ENCODE measurements at regions not wholly inside any gene's neighbourhood (a gene's known extent, or its start where the extent isn't known, plus 50 kb on each side); places are given as distances from the start of the nearest gene placed in this dataset.
A peak's percentile ranks its signal among the peaks of the same experiment; 100 is the strongest.

DNA sequence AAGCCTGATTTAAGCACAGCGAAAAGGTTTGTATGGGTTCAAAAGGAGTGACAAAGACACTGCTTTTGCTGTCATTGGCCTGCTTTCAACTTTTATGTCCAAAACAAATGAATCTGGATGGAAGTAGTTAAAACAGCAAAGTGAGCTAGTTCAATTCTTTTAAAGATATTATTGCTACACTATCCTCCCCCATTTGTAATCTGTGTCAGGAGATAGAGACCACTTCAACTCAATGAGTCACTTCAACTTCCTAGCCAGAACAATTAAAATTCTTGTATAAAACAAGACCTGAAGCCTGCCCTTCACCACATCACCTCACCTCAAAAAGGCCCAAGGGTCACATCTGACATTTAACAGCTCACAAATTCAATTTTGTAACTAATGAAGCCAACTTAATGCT lies 364.1 kb upstream of the LYPLAL1 start:
- DNase-seq: no peak

DNA sequence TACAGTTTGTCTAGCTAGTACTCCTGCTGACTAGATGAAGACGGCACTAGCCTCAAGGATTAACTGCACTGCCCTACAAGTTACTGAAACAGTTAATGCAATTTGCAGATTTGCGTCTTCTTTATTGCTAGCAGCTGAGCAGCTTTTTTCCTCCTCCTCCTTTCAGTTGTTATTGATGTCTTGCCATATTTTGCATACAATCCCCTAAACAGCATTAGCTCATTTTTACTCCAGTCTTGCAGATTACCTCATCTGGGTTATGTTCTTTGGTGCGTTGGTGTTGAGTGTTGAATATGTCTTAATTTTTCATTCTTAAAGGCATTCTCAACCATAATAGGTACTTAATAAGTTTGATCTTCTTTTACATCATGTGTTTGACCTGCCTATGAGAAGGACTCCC lies 363.4 kb upstream of the LYPLAL1 start:
- no peak for DNase-seq

DNA sequence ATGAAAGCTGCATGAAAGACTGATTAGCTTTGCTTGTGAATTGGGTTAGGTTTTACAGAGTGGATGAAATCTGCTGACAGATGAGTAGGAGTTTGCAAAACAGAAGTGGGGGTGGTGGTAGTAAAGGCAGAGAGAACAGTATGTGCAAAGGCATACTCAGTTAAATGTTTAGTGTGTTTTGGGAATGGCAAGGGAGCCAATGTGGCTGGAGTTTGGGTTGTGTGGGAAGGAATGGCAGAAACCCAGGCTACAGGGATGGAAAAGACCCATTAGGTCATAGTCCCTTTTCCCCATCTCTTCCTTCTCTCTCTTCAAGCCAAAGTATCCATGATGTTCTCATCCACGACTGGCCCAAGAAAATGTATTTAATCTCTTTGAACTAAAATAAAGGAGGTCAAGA lies 362.2 kb upstream of the LYPLAL1 start:
- DNase-seq: peak in 6 of 58 donors; percentile 2 to 49 (median 6)

DNA sequence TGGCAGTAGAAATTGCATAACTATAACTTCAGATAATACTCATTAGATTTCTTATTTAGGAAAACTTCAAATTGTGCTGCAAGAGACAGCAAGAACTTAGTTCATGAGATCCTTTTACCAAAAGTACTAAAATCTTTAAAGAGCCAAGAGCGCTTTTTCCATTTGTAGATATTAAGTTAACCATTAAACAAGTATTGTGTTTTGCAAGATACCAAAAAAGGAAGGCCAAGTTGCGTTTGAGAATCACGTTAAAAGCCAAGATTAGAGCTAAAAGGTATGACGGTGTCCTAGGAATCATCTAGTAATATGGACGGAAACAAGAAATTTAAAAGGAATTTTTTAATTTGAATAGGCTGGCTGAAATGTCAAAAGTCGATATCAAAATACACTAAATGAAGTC lies 361.3 kb upstream of the LYPLAL1 start:
- no peak for DNase-seq

DNA sequence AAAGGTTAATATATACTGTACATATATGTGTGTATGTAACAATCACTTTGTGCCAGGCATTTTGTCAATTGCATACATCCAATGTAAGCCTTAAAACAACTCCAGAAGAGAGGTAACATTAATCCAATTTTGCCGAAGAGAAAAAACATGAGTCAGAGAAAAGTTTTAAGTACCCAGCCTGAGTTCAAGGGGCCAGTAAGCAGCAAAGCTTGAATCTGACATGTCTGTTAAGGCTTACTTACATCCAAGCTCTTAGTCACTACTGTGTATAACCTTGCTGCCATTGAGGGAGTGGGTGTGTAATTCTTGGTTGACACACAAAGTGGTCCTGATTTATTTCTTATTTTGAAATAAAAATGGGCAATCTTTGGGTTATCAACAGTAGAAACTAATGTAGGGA lies 360.4 kb upstream of the LYPLAL1 start:
- DNase-seq: no peak

DNA sequence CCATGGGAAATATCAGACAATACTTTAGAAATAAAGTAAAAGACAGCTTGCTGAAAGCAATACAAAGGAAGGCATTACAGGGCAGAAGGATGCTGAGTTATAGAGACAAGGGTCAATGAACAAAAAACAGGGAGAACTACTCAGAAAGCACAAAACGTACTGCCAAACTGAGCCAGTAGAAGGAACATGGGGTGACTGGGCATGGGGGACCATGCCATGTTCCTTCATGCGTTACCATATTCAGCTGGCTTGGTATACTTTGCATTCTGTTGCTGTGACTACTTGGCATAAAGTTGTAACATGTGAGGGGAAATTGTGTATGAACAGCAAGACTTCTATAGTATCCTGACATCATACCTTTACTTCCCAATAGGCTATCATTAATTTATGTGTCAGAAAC lies 358.6 kb upstream of the LYPLAL1 start:
- no peak for DNase-seq

DNA sequence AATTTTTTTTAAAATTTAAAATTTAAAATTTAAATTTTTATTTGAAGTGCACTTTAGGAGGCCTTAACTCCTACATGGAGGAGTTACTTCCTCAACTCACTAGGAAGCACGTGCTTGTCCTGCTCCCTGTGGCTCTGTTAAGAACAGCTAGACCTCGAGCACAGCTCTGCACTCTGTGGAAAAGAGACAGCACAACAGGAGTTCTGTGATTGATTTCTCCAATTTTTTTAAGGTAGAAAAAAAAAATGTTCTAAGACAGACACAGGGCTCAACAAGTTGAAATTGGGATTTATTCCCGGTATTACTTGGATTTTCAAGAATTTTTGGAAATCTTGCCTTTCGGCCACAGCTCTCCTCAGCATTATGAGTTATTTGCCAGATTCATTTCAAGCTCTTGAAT lies 356.6 kb upstream of the LYPLAL1 start:
- DNase-seq: no peak

DNA sequence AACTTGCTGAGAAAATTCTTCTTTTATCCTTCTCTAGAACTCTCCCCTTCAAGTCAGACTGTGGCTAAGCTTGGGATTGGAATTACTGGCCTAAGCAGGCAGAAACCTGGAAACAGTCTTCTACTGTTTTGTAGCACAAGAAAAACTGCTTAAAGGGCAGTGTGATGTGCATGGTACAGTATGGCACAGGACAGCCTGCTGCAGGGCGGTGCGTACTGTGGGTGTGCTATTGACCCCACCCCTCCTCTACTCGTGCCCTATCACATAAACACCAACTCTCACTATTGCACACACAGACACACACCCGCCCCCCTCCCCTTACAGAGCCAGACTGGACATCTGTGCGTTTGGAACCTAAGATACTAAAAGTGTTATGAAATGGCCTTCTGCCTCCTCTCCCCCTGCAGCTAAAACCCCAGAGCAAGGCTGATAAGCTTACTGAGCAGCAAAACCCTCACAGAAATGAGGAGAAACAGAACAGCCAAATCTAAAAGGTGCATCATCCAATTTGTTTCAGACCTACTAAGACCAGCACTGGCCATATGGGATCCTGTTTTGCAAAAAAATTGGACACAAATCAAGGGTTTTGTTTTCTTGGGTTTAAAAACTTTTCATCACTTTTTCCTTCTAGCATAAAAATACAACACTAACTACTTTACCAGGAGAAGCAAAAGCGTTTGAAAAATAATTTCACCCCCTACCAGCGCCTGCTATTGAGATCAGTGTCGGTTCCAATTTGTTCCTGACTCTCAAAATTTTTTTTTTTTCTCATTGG lies 355.8 kb upstream of the LYPLAL1 start:
- DNase-seq: peak in 2 of 58 donors; percentile 2 to 3

DNA sequence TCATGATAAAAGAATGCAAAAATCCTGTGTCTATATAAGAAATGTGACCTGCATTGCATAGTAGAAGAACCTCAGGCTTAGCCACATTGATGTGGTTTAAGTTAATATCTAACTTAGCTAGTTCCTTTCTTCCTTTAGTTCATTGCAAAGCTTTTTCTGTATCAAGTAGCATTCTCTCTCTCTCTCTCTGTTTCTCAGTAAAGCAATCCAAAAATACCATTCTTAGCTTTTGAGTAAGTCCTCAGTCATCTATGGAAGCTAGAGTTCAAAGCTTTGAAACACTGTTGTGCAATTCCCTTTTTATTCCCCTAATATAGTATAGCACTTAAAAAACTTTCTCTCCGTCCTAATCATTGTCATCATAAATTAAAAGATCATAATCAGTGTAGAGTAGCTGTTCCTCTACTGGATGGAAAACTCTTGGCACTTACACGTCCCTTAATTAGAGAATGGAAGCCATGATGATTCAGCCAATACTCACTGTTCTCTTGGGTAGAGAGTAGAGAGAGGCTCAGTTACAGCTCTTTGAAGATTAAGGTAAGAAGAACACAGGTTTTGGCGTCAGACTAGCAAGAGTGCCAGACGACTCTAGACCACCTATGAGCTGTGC lies 350.3 kb upstream of the LYPLAL1 start:
- DNase-seq: no peak

DNA sequence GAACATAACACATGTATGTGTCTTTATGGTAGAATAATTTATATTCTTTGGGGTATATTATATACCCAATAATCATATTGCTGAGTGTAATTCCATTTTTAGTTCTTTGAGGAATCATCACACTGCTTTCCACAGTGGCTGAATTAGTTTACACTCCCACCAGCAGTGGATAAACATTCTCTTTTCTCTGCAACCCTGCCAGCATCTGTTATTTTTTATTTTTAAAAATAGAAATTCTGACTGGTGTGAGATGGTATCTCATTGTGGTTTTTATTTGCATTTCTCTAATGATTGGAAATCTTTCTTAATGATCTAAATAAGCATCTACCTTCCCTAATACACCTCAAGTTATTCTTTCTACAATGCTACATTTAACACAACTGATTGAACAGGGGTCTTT lies 346.2 kb upstream of the LYPLAL1 start:
- DNase-seq: no peak

DNA sequence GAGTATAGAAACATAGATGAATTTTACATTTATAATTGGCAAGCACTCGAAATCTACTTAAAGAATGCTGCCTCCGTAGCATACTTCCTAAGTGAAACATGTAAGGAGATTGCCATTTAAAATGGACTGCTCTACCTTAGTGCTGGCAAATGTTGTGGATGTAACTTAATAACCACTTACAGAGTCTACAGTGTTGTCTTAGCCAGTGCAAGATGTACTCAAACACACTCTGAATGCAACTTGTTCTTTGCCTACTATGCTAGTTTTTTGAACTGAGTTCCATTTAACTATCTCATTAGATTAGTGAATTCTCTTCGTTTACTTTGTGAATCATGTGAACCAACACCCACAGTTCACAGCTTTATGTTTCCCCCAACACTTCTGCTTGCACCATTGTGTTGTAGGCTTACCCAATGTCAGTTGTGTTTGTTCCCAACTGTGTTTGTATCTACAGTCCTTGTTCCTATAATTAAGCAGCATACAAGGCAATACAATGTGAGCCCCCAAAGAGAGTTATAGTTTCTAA lies 345.5 kb upstream of the LYPLAL1 start:
- DNase-seq: no peak

DNA sequence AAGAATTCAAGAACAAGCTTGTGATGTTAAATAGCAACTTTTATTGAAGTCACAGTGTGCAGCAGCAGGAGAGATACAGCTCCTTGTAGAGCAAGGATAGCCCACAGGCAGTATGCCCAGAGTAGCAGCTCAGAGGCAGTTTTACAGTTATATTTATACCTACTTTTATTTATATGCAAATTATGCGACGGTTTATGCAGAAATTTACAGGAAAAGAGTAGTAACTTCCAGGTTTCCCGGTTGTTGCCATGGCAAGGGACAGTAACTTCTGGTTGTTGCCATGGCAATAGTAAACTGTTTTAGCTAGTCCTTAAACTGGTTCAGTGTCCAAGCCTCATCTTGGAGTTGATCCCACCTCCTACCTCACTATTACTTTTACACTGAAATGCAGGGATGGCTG lies 344.6 kb upstream of the LYPLAL1 start:
- DNase-seq: peak in 8 of 58 donors; percentile 0 to 51 (median 8)

DNA sequence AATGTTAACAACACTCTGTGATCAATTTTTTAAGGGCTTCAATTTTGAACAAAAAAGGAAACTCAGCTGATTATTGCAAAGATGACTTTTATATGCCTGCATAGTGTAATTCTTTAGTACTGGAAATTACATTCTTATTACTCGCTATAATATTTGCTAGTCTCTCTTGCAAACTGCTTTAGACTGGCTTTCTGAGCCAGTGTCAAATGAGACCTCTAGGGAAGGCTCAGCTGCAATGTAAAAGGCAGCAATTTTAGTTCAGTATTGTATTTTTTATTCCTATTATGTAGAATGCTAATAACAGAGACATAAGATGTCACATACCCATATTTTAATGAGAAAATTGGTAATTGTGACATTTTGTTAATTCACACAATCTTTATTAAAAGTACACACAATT lies 338.1 kb upstream of the LYPLAL1 start:
- no peak for DNase-seq

DNA sequence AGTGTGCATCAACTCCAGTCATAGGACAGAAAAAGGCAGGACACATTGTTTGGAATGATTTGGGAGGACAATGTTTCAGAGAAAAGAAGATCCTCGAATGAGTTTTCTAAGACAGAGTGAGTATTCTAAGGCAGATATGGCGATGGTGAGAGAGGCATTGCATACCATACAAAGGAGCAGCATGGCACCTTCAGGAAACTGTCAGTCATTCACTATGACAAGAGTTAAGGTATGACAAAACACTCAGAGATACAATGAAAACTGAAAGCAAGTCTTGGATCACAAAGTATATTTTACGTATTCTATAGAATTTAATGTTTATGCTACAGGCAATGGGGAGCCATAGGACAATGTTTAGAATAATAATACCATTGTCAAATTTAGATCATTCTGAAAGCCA lies 337.4 kb upstream of the LYPLAL1 start:
- no peak for DNase-seq

DNA sequence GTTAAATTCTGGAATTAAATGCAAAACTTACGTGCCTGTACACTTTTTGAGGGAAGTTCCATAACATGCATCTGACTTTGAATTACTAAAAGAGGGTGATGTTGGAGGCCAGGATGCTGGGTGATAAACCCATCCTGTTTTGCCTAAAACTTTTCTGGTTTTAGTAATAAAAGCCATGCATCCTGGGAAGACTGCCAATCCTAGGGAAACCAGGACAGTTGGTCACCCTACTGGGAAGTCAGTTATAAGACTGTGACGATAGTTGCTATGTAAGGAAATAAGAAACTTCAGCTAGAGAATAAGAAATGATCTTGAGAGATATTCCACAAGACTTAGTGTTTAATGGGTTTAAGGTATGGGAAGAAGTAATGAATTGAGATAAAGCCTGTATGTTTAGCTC lies 336.6 kb upstream of the LYPLAL1 start:
- no peak for DNase-seq

DNA sequence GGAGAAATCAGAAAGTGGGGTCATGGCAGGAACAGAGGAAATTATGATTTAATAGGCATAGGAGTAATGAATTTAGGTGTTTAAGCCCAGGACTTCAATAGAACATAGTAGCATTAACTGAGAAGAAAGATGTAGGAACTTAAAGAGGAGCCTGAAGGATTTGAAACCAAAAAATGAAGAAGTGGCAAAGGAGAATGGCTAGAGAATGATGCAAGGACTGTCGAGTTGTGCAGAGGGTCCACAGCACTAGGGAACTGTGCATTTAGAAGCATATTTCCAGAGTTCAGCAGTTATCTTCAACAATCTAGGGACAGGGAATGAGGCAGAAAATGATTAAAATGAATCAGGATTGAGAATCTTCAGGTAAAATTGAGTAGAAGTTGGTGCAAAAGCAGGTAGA lies 328.1 kb upstream of the LYPLAL1 start:
- DNase-seq: no peak

DNA sequence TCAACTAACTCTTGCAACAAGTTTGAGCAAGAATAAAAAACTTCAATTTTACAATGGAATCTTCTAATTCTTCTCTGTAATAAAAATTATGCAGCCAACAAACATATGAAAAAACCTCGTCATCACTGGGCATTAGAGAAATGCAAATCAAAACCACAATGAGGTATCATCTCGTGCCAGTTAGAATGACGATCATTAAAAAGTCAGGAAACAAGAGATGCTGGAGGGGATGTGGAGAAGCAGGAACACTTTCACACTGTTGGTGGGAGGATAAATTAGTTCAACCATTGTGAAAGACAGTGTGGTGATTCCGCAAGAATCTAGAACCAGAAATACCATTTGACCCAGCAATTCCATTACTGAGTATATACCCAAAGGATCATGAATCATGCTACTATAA lies 327.5 kb upstream of the LYPLAL1 start:
- DNase-seq: no peak

DNA sequence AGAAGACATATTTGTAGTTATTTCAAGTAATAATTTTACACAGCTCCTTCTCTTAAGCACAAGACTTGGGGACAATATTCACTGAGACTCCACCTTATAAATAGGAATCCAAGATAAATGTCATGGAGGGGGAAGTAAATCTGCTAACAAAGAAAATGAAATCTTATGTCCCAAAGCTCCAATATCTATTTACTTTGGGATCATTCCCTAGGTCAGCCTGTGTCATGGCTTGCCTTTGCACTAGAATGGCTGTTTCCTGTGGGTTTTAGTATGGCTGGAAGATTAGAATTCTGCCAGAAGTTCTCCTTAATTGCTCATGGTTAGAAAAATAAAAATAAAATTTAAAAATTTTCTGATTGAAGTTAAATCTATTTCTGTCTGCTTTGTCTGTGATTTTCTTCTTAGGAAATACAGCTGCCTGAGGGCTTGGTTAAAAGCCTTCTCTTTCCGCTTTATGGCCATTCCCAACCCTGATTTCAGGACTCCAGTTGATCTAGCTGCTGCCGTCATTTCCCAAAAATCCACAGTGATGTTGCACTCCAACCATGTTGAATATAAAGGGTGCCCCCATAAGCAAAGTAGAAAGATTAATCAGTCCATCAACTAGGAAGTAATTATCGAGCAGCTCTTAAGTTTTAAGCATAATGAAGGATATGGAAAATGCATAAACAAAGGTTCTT lies 326.4 kb upstream of the LYPLAL1 start:
- DNase-seq: no peak

DNA sequence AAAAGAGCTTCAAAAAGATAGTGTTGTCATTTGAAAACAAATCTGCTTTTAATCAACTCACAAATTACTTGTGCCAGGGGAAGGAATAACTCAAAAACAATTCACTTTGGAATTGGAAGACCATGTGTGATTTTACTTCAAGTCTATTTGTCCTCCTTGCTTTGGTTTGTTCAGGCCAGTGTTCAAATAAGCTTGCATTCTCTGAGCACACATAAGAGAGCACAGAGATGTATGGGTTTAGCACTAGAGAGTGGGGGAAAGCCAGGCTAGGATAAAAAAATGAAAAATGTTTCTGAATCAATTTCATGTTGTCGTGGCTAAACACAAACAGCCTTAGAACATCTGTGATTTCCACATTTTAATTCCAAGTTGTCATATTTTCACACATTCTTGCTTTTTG lies 325.7 kb upstream of the LYPLAL1 start:
- no peak for DNase-seq

DNA sequence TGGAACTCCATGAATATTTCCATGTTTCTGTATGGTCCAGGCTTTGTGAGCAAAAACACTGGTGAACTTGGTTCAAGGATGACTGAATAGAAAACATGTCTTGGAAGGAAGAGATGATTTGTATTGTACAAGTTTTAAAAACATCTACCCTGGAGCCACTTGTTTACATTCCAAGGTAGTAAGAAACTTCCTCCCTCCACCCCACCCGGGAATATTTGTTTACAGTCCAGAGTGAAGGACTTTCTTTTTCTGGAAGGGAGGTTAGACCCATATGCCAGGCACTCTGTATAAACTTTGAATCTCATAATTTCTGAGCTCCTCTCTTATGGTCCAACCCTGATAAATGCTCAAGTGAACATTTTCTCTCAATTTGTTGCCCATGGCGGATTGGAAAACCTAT lies 323.3 kb upstream of the LYPLAL1 start:
- no peak for DNase-seq

DNA sequence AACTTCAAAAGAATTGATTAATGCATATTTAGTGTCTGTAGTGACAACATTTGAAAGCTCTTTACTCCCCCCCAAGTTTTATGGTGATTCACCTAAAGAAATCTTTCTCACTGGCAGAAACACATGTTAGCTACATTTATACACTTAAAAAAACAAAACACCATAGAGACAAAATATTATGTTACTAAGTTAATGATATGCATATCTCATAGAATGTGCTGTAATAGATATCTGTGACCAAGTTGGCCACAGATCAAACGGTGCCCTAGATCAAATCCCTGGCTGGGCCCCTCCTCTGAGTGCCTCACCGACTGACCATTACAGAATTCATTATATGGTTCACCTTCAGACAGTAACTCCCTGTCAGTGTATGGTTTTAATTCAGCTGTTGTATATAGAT lies 322.1 kb upstream of the LYPLAL1 start:
- no peak for DNase-seq

DNA sequence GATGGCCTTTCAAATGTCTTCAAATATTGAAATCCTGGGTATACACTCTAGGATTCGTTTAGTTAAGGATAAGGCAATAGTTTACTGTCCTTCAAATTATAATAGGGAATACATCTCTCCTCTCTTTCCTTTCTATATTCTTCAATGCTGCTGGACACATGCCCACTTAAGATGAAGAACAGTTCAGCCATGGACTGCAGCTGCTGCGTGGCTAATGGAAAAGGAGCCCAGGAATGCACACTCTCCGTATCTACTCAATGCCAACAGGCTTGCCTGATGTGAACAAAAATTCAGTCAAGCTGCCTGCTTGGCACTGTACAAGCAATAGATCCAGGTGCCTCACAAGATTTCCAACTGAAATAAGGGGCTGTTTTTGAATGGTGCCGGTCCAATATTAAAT lies 321.2 kb upstream of the LYPLAL1 start:
- DNase-seq: no peak

DNA sequence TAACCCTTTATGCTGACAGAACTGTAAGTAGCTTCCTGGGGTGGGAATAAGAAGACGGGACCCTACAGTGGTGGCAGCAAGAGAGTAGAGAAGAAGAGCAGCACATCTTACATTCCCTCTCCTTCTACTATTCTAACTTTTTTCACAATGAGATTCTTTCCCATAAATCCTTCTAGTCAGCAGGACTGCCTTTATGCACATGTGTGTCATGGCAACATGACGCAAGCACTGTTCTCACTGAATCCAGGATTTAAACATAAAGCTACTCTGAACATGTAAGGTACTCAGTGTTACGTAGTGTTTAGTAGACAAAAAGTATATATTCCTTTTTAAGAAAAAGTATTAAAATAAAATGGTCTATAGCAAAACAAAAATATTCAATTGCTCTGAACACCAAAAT lies 309.7 kb upstream of the LYPLAL1 start:
- DNase-seq: no peak

Measured in anterior cingulate cortex (tissue), 58 donors.